A673 (cell line): ENCODE measurements at regions not wholly inside any gene's neighbourhood (a gene's known extent, or its start where the extent isn't known, plus 50 kb on each side); places are given as distances from the start of the nearest gene placed in this dataset.

Source experiments
- EZH2 ChIP-seq: fragments of 200-600 bp; sonication (generic); IDR thresholded peaks from 2 replicates; pipeline ENCODE4 v1.6.1; 2017; ENCODE audit warnings: borderline replicate concordance, low read depth, mild to moderate bottlenecking, mixed read lengths, antibody characterized with exemption, low read length; ENCODE audit not compliant: poor library complexity, severe bottlenecking
- TF ChIP-seq, protein P1 (sequence below): fragments of 300-800, 200-600 bp; sonication (generic); conservative IDR thresholded peaks from 2 replicates; pipeline ENCODE4 v1.5.1; 2017; ENCODE audit warnings: low read depth, mild to moderate bottlenecking, antibody characterized with exemption, low read length, moderate library complexity, mixed read lengths

DNA sequence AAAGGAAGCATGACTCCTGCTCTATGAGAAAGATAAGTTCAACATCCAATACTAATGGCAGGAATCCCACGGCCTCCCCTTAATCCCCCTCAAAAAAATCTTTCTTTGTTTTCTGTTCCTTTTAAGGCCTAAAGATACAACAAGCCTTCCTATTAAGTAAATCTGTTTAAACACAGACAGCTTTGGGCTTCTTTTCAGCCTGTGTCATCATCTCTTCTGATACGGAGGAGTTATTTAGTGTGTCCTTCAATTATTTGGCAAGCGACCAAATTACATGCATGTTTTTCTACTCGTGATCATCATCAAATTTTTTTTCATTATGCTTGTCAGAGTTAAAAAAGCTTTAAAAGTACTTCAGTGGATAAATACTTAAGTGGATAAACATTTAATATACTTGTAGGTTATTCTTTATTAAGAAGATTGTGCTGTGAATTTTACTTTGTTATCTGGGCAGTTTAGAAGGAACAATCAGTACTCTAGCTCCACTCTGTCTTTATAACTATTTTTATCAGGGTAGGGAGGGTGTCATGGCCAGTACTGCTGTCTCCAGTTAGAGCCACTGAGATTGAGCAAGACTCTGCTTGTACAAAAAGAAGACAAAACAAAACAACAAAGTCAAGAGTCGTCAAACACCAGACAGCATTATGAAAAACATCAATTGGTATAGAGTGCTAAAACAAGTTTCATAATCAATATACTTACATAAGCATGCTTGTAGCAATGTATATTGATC, 210.7 kb downstream of the PRR32 start:
- TF ChIP-seq, protein P1, sequence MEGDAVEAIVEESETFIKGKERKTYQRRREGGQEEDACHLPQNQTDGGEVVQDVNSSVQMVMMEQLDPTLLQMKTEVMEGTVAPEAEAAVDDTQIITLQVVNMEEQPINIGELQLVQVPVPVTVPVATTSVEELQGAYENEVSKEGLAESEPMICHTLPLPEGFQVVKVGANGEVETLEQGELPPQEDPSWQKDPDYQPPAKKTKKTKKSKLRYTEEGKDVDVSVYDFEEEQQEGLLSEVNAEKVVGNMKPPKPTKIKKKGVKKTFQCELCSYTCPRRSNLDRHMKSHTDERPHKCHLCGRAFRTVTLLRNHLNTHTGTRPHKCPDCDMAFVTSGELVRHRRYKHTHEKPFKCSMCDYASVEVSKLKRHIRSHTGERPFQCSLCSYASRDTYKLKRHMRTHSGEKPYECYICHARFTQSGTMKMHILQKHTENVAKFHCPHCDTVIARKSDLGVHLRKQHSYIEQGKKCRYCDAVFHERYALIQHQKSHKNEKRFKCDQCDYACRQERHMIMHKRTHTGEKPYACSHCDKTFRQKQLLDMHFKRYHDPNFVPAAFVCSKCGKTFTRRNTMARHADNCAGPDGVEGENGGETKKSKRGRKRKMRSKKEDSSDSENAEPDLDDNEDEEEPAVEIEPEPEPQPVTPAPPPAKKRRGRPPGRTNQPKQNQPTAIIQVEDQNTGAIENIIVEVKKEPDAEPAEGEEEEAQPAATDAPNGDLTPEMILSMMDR = no peak
- TF ChIP-seq EZH2 = no peak
